GM18858 (cell line): ENCODE measurements at regions not wholly inside any gene's neighbourhood (a gene's known extent, or its start where the extent isn't known, plus 50 kb on each side); places are given as distances from the start of the nearest gene placed in this dataset.
"Not testable (repeated sequence)": the region's sequence is repeated elsewhere in the genome, so short reads cannot be mapped to it uniquely, and the experiment has no call there.

ENCODE experiments used
- ATAC-seq: cut with Tn5 transposase; IDR thresholded peaks from one replicate; pipeline ENCODE4 v1.9.1; 2021; ENCODE audit not compliant: unreplicated experiment

DNA sequence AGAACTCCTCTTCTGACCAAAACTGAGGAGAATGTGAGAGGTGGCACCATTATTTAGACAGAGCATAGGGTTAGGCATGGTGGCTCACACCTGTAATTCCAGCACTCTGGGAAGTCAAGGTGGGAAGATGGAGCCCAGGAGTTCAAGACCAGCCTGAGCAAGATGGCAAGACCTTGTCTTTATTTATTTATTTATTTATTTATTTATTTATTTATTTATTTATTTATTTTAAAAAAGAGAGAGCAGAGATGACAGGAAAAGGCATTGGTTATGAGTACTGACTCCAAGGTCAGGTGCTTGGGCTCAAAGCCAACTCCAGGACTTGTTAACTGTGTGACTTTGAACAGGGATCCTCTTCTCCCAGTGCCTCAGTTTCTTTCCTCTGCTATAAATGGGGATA lies 217.7 kb downstream of the MEX3B start:
- no peak for ATAC-seq

DNA sequence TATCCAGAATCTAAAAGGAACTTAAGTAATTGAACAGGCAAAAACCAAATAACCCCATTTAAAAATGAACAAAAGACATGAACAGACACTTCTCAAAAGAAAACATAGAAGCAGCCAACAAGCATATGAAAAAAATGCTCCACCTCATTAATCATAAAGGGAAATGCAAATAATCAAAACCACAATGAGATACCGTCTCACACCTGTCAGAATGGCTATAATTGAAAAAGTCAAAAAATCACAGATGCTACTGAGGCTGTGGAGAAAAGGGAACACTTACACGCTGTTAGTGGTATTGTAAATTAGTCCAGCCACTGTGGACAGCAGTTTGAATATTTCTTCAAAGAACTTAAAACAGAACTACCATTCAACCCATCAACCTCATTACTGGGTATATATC lies 220.7 kb downstream of the MEX3B start:
- ATAC-seq: no peak

DNA sequence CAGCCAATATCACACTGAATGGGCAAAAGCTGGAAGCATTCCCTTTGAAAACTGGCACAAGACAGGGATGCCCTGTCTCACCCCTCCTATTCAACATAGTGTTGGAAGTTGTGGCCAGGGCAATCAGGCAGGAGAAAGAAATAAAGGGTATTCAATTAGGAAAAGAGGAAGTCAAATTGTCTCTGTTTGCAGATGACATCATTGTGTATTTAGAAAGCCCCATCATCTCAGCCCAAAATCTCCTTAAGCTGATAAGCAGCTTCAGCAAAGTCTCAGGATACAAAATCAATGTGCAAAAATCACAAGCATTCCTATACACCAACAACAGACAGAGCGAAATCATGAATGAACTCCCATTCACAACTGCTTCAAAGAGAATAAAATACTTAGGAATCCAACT lies 223.2 kb downstream of the MEX3B start:
- not testable (repeated sequence) for ATAC-seq

DNA sequence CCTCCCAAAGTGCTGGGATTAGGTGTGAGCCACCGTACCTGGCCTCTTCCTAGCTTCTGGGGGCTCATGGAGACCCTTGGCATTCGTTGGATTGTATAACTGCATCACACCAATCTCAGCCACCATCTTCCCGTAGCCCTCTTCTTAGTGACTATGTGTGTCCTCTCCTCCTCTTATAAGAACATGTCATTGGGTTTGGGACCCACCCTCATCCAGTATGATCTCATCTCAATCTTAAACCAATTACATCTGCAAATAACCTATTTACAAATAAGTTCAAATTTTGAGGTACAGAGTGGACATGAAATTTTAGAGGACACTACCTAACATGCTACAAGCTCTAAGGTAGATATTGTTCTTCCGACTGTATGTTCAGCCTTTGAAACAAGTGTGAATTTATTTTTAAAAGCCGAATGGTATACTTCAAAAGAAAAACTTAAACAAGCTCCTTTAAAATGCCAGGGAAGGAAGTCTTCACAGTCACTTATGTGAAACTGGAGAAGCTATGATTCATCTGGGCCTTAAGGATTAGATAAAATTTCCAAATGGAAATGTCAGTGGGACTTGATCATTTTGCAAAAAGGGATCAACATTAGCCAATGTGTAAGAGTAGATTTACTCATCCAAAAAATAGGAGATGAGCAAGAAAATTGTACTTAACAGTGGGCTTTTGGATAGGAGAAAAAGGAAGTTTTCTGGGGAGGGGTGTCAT lies 225.7 kb downstream of the MEX3B start:
- ATAC-seq: no peak

DNA sequence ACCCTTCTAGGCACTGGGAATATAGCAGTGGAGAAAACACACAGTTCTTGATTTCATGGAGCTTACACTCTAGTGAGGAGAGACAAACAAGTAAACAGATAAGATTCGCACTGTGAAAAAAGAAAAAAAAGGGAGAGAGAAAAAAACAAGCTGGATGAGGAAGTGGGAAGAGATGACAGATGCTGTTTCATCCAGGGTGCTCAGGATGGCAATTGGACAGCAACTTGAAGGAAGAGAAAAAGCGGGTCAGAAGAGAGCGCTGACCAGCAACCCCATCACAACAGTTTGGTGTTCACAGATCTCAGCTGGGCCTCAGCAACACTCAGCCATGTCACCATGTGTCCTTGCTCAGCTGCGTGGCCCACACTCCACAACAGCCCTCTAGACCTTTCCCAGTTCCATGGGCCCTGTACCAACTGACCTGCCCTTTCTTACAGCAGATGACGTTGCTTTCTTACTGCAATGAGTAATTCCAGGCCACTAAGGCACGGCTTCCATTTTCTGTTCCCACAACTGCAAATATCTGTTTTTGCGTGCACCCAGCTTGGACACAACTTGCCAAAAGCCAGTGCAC lies 230.8 kb downstream of the MEX3B start:
- ATAC-seq: no peak

DNA sequence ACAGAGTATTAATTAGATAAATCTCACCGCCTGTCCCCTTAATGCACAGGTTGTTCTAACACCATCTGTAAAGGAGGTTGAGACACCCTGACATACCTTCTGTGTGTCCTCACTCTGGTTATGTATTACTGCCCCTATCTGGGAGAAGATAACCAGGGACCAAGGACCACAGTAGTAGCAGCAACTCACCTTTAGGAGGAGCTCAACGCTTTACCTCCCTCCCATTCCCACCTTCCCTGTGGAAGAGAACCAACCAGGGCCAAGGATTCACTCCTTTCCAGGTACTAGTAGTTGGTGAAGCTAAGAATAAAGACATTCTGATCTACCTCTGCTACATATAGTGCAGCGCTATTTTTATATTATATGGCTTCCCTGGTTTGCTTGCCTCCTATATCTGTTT lies 232.6 kb downstream of the MEX3B start:
- no peak for ATAC-seq

DNA sequence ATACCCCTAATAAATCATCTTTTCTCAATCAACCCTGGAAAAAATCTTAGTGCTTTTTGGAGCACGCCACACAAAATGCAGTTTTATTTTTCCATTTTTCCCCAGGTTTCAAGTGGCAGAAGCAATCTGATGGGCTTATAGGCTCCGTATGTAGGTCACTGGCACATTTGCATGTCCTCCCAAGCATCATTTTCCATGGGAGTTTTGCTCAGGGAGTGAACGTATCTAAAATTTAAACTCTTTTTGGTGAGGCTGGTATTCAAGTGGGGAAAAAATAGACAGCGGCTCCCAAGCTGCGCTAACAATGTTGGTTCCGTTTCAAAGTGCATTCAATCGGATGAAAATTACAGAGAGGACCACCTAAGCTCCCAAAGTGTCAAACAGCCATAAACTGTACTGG lies 233.4 kb downstream of the MEX3B start:
- no peak for ATAC-seq

DNA sequence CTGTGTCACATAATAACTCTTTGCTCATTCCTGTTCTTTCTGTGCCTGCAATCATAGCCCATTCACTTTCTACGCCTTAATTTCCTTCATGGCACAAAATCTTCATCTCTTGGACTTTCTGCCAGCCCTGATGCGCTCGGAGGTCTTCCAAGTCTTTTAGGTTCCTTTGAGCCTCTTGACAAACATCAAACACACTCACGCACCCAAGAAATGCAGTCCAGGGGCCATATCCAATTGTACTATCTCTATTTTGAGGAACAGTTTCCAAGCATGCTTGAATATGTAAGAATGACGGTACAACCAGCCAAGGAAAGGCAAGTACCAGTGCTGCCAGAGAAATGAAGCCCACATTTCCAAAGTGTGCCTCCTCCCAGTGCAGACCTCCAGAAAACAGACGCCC lies 234.1 kb downstream of the MEX3B start:
- ATAC-seq: no peak

DNA sequence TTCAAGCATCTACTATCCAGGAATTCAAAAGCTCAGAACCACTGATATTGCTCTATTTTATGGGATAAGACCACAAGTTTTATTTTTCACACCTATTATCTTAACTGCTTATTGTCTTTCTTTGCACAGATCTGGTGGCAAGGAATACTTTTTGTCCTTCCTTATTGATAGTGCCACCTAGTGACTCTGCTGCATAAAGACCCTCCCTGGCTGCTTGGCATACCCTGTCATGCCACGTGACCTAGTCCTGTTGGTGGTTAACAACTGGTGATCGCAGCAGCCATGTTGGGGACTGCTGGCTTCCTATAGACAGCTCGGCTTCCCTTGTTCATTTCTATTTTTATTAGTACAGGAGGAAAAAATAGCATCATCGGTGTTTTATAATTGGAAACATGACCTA lies 236.3 kb downstream of the MEX3B start:
- no peak for ATAC-seq

DNA sequence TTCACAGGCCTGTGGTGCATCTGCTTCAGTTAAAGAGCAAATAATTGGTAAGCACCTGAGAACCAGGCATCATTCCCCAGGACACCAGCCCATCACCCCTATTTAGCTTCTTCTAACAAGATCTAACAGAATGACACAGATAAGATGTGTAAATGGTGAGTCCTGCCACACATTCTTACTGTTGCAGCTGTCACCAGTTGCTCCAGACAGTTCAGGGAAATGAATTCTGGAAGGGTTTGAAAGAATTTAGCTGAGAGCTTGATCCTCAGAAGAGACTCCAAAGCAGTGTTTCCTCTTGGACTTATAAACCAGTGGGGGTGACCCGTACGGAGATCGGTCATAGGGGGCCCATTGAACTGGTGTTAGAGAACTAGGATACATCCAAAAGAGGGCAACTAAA lies 238.0 kb downstream of the MEX3B start:
- ATAC-seq: no peak

DNA sequence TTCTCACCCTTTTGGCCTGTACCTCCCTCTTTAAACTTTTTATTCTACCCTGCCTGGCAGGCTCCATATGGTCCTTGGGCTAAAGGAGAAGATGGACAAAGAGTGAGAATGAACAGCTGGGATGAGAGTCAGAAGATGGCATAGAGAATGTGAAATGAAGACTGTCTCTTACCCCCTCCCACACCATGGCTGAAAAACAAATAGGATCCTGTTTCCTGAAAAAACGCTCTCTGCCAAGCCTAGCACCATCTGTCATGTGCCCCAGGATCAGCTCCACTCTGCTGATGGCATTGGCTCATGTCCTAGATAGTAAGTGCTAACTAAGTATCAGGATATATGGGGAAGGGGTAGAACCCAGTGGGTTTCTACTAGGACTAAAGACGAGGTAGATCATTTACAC lies 238.6 kb downstream of the MEX3B start:
- no peak for ATAC-seq

DNA sequence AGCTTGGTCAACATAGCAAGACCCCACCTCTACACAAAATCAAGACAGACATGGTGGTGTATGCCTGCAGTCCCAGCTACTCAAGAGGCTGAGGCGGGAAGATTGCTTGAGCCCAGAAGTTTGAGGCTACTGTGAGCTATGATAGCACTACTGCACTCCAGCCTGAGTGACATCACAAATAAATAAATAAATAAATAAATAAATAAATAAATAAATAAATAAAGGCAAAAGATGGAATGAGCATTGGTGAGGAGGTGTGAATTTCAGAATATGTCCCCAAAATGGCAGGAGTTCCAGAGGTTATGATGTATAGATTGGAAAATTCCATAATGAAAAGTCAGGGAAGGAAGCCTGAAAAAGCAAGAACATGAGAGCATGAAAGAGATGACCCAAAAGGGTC lies 249.9 kb downstream of the MEX3B start:
- no peak for ATAC-seq

DNA sequence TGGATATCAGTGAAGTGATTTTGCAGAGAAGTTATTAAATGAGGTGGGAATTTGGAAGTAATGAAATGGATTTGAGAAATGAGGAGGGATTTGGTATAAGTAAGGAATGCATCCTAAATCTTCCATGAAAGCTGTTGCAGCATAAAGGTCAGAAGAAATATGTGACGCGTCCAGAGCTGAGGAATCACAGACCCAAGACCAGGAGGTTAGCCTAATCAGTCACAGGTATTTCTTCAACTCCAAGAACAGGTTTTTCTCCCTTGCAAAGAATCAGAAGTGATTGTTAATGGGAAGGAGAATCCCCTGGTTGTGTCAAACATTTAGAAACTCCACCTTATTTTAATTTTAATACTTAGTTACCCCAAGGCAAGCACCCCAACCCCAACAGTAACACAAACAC lies 253.2 kb downstream of the MEX3B start:
- ATAC-seq: no peak

DNA sequence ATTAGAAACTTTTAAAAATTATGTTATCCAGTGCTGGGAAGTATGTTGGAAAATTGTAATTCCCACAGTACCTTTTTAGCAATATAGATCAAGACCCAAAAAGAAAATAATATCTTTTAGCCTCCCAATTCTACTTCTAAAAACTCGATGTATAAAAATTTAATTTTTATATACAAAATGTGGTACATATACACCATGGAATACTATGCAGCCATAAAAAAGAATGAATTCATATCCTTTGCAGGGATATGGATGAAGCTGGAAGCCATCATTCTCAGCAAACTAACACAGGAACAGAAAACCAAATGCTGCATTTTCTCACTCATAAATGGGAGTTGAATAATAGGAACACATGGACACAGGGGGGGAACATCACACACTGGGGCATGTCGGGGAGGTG lies 254.5 kb downstream of the MEX3B start:
- ATAC-seq: not testable (repeated sequence)

DNA sequence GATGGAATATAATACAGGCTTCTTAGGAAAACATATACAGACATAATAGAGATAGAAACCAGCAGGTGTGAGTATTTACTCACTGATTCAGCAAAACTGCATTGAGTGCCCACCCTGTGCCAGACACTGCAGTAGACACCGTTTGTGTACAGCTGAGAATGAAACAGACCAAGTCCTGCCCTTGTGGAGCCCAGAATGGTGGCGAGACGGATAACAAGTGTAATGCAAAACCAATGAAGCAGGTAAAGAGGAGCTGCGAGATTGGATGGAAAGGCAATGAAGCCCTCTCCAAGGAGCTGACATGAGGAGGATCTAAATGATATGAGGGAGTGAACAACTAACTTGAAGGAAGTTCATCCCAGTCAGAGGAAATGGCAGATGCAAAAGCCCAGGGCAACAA lies 256.4 kb downstream of the MEX3B start:
- no peak for ATAC-seq

DNA sequence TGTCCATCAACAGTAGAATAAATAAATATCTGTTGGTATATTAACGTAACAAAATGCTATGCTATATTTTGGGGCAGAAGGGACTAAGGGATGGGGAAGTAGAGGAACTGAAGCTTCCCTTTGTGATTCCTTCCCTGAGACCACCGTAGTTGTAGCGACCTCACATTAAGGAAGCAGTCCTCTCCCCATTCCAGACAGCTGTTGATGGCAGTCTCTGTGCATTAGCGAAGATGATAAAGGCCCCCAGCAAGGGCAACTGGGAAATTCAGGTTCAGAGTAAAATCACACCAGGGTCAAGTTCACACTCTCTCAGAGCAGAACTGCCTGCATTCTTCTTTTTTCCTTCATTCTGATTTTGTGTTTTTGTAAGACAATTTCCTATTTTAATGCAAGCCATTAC lies 259.0 kb downstream of the MEX3B start:
- ATAC-seq: no peak

DNA sequence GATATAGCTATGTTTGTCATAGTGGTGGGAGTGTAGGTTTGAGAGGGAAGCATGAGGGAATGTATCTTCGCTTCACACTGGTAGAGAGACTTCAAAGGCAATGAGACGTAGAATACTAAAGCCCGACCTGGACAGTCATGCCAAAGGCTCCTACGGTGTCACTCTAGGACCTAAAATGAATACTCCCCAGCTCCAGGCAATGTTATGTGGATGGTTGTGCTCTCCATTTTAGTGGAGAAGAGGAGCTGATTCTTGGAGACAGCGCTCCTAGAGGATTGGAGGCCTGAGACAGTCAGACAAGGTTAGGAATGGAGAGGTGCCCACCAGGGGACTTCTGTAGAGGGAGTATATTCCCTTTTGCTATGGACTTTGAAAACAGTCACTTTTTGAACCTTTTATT lies 260.1 kb downstream of the MEX3B start:
- ATAC-seq: no peak

DNA sequence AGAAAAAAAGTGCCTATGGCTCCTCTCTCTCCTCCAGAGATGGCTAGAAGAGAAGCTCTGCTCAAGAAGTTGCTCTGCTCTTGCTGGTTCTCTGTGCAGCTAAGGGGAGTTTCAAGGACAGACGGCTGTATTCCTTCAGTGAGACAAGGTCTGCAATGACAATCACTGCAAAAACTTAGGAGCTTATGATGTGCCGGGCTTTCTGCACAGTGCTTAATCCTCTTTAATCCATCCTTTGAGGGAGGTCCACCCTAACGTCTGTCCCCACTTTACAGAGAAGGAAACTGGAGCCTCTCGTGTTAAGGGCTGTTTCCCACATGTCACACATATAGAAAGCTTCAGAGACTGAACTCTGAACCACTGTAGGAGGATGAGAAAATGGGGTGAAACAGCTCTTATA lies 260.6 kb downstream of the MEX3B start:
- no peak for ATAC-seq

DNA sequence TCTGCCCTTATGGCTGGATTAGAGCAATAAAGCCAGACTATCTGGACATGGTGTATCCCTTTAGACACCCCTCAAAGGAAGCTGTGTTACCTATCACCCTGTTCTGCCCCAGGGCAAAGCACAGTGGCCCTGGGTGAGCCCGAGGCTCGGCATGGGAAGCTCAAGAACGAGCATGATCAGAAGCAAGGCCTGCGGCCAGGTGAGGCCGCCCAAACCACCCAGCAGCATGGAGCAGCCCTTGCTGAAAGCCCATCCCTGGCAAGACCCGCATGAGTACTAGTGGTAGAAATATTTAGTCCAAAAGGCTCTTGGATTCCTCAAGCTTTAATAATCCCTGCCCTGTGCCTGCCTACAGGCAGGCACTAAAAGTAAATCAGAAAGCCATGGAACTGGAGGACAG lies 261.1 kb downstream of the MEX3B start:
- no peak for ATAC-seq

DNA sequence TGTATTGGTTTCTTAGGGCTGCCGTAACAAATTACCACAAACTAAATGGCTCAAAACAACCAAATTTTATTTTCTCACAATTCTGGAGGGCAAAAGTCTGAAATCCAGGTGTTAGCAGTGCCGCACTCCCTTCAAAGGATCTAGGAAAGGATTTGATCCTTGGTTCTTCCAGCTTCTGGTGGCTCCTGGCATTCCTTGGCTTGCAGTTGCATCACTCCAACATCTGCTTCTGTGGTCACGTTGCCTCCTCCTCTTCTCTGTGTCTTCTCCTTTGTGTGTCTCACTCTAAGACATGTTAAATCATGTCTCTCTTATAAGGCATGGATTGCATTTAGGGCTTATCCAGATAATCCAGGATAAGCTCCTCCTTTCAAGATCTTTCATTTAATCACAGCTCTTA lies 262.2 kb downstream of the MEX3B start:
- ATAC-seq: no peak

DNA sequence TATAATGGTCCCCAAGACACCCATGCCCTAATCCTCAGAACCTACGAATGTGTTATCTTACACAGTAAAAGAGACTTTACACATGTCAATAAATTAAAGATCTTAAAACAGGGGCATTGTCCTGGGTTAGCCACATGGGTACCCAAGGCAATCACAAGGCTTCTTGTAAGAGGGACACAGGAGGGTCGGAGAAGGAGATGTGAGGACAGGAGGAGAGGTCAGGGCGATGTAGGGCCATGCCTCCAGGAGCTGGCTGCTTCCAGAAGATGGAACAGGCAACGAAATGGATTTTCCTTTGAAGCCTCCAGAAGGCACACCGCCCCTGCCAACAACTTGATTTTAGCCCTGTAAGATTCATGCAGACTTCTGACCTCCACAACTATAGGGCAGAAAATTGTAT lies 262.7 kb downstream of the MEX3B start:
- ATAC-seq: no peak

DNA sequence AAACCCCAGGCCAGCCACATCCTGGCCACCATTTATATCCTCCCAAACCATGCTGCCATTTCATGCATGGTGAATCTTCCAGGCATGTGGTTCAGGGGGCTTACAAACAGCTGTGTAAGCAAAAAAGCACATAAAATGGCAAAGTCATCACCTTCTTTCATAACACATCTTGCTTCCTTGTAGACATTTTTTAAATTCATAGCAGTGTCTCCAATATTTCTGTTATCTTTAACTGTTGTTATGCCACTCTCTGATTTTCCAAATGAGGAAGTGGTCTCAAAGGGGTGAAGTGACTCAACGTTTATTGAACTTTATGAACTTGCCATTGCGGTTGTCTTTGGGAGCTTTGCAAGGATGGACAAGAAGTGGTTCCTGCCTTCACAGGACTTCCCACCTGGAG lies 264.4 kb downstream of the MEX3B start:
- ATAC-seq: no peak

DNA sequence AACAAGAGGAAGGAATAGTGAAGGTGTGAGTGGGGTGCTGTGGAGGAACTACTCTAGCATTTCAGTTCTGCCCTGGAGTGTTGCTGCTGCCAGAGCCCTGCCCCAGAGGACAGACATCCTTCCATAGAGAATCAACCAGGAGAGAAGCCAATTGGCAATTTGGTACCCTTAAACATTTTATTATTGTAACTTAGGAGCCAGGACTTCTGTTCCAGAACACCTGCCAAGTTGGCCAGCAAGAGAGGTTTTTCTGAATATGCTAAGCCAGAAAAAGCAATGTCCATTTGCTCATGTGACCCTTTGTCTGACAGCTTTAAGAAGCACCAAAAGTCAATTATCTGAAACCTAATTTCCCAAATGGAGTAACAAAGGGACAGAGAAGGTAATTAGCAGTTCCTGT lies 264.9 kb downstream of the MEX3B start:
- no peak for ATAC-seq
